Activated T-cell treated with anti-CD3 and anti-CD28 coated beads, Interleukin-2, amount 50 U/mL, for 4 hours (primary cell): ENCODE measurements at regions not wholly inside any gene's neighbourhood (a gene's known extent, or its start where the extent isn't known, plus 50 kb on each side); places are given as distances from the start of the nearest gene placed in this dataset.
"Not testable (repeated sequence)": the region's sequence is repeated elsewhere in the genome, so short reads cannot be mapped to it uniquely, and the experiment has no call there.

ENCODE experiments used
- ATAC-seq, 2 donors: fragments of 200-7000 bp; cut with Tn5 transposase; one replicate each; pipeline ENCODE4 v1.10.0; 2021
- DNase-seq: peaks from one replicate; pipeline ENCODE4 v3.0.0-alpha.2; 2020
- H3K27me3 Mint-ChIP-seq: one replicate; pipeline ENCODE4 v1.8.0; 2021; ENCODE audit warnings: low read depth, mixed read lengths
- H3K36me3 Mint-ChIP-seq: one replicate; pipeline ENCODE4 v1.8.0; 2022; ENCODE audit warnings: mixed read lengths; ENCODE audit not compliant: insufficient read depth
- H3K4me1 Mint-ChIP-seq: one replicate; pipeline ENCODE4 v1.8.0; 2021; ENCODE audit warnings: low read depth, mixed read lengths
- H3K4me3 Mint-ChIP-seq: one replicate; pipeline ENCODE4 v1.8.0; 2021; ENCODE audit warnings: mild to moderate bottlenecking, moderate library complexity, mixed read lengths
- H3K9me3 Mint-ChIP-seq: one replicate; pipeline ENCODE4 v1.8.0; 2021; ENCODE audit warnings: mixed read lengths

- not testable (repeated sequence) for H3K27me3 Mint-ChIP-seq, ATAC-seq, H3K36me3 Mint-ChIP-seq, H3K4me1 Mint-ChIP-seq, H3K4me3 Mint-ChIP-seq, DNase-seq
- peaks cover 11% of the 10 kb centered on the region for H3K9me3 Mint-ChIP-seq
These were observed 158.8 kb downstream of the CRLF2 start for GRCh38 chrX:1053600-1053999.

GRCh38 chrX:1053072-1053471 is 159.4 kb downstream of the CRLF2 start:
- Mint-ChIP-seq H3K27me3 (no peaks in the 10 kb centered on the region), H3K4me3 (no peak overlapping the region), H3K4me1 (no peaks in the 10 kb centered on the region), H3K9me3 (peaks cover 10% of the 10 kb centered on the region), H3K36me3 (no peaks in the 10 kb centered on the region)
- no peak for DNase-seq
- no peak for ATAC-seq

DNA sequence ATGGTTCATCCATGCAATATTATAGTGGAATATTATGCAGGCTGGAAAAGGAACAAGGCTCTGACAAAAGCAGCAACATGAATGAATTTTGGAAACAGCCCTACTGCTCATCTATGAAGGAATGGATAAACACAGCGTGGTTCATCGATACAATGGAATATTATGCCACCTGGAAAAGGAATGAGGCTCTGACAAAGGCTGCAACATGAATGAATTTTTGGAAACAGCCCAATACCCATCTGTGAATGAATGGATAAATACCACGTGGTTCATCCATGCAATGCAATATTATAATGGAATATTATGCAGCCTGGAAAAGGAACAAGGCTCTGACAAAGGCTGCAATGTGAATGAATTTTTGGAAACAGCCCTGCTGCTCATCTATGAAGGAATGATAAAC is 160.4 kb downstream of the CRLF2 start:
- DNase-seq (no peak), ATAC-seq (no peak)
- no peaks in the 10 kb centered on the region for H3K4me1 Mint-ChIP-seq
- peaks cover 15% of the 10 kb centered on the region for H3K9me3 Mint-ChIP-seq
- no peaks in the 10 kb centered on the region for H3K27me3 Mint-ChIP-seq
- H3K36me3 Mint-ChIP-seq, result no peaks in the 10 kb centered on the region
- H3K4me3 Mint-ChIP-seq, result no peak overlapping the region

DNA sequence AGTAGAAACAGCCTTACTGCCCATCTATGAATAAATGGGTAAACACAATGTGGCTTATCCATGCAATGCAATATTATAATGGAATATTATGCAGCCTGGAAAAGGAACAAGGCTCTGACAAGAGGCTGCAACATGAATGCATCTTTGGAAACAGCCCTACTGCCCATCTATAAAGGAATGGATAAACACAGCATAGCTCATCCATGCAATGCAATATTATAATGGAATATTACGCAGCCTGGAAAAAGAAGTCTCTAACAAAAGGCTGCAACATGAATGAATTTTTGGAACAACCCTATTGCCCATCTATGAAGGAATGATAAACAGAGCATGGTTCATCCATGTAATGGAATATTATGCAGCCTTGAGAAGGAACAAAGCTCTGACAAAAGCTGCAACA is 161.0 kb downstream of the CRLF2 start:
- Mint-ChIP-seq H3K36me3 (no peaks in the 10 kb centered on the region), H3K9me3 (peaks cover 15% of the 10 kb centered on the region), H3K4me1 (no peaks in the 10 kb centered on the region), H3K27me3 (no peaks in the 10 kb centered on the region), H3K4me3 (no peak overlapping the region)
- ATAC-seq (no peak), DNase-seq (no peak)

- Mint-ChIP-seq H3K9me3 (peaks cover 23% of the 10 kb centered on the region), H3K36me3 (no peaks in the 10 kb centered on the region), H3K4me1 (no peaks in the 10 kb centered on the region), H3K27me3 (no peaks in the 10 kb centered on the region), H3K4me3 (no peak overlapping the region)
- DNase-seq (no peak), ATAC-seq (no peak)
These were observed 166.7 kb downstream of the CRLF2 start for GRCh38 chrX:1045680-1046314.

- H3K36me3 Mint-ChIP-seq, result no peaks in the 10 kb centered on the region
- DNase-seq, result no peak
- H3K4me3 Mint-ChIP-seq, result no peak overlapping the region
- no peaks in the 10 kb centered on the region for H3K4me1 Mint-ChIP-seq
- peaks cover 20% of the 10 kb centered on the region for H3K9me3 Mint-ChIP-seq
- no peaks in the 10 kb centered on the region for H3K27me3 Mint-ChIP-seq
- ATAC-seq, result no peak
These were observed 171.4 kb downstream of the CRLF2 start for GRCh38 chrX:1041091-1041490.

DNA sequence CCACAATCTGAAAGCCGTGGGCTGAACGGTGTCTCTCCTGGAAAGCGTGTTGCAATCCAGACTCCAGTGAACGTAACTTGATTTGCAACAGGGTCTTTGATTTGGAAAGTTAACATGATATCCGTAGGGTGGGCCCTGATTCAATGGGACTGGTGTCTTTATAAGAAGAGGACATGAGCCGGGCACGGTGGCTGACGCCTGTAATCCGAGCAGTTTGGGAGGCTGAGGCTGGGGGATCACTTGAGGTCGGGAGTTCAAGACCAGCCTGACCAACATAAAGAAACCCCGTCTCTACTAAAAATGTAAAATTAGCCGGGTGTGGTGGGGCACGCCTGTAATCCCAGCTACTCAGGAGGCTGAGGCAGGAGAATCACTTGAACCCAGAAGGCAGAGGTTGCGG is 176.5 kb downstream of the CRLF2 start:
- H3K27me3 Mint-ChIP-seq, result not testable (repeated sequence)

DNA sequence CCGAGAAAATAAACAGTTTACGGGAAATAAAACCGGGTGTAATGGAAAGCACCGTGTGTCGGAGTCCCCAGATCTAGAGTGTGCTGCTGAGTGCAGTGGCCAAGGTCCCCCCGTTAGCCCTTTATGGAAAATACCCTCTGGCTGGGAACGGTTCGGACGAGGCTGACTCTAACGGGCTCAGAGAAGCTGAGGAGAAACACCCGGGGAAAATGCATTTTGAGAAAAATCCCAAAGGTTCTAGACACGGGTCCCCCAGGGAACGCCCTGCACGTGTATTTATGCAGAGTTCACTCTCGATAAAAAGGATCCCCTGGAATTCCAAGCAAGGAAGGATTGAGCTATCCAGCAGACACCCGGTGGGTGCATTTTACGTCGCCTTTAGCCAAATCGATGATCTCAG is 177.2 kb downstream of the CRLF2 start:
- Mint-ChIP-seq H3K4me1 (no peaks in the 10 kb centered on the region), H3K9me3 (peaks cover 10% of the 10 kb centered on the region), H3K27me3 (no peaks in the 10 kb centered on the region), H3K4me3 (no peak overlapping the region), H3K36me3 (no peaks in the 10 kb centered on the region)
- ATAC-seq (no peak), DNase-seq (no peak)

More for the DNA sequence above, 176.5 kb downstream of the CRLF2 start:
- H3K4me3 Mint-ChIP-seq, ATAC-seq, H3K36me3 Mint-ChIP-seq, DNase-seq, H3K4me1 Mint-ChIP-seq: not testable (repeated sequence)
- H3K9me3 Mint-ChIP-seq, result peaks cover 10% of the 10 kb centered on the region

DNA sequence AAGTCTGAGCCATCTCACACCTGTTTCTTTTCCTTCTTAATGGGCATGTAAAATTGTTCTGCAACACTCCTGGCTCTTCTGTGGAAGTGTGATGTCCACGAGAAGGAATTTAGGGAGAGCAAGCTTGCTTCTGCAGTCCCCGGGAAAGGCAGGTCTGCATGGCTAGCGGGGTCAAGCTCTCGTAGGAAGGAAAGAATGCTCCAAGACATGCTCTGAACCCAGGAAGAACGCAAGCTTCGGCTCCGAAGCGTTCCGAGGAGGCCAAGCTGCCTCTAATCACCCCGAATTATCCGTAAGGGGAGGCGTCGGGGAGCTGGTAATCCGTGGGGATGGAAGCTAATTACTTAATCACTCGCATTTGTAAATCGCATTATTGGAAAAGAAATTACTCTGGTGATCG is 177.7 kb downstream of the CRLF2 start:
- DNase-seq (no peak), ATAC-seq (no peak)
- no peaks in the 10 kb centered on the region for H3K4me1 Mint-ChIP-seq
- no peaks in the 10 kb centered on the region for H3K27me3 Mint-ChIP-seq
- H3K4me3 Mint-ChIP-seq, result no peak overlapping the region
- H3K36me3 Mint-ChIP-seq, result no peaks in the 10 kb centered on the region
- peaks cover 5% of the 10 kb centered on the region for H3K9me3 Mint-ChIP-seq

DNA sequence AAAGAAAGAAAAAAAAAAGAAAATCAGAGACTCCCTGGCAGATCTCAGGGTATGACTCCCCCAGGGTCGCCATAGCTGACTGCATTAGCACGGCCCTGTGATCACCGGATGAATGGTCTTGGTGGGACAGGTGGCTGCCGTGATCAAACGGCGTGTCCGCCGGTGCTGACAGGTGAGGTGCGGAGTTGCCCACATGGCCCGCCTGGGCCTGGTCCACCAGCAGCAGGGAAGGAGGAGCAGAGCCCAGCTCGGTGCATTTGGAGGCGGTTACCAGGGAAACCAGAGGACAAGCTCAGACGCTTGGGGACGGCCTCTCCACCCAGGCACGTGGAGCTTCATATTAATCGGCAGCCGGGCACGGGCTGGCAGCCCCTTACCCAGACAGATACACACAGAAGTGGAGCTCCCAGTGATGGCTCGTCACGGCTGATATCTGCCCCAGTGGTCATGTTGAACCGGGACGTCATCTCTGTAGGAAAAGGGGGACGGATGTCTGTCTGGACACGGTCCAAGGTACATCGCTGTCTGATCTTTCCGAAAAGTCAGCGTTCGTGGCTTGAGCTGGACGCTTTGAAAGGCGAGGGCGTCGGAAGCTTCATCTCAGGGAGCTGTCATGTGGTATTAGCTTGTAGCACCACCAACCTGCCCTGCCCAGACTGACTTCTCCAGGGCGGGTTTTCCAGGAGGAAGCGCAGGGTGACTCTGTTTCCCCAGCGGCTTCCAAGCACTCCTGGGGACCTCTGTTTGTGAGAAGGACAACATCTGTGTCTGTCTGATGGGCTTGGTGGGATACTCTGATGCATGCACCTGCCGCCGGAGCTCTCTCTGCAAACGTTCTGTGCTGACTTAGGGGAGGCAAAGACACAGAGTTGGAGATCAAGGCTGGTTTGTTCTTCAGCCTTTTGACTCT is 180.7 kb downstream of the CRLF2 start:
- peaks cover 4% of the 10 kb centered on the region for H3K9me3 Mint-ChIP-seq
- ATAC-seq, result no peak

DNA sequence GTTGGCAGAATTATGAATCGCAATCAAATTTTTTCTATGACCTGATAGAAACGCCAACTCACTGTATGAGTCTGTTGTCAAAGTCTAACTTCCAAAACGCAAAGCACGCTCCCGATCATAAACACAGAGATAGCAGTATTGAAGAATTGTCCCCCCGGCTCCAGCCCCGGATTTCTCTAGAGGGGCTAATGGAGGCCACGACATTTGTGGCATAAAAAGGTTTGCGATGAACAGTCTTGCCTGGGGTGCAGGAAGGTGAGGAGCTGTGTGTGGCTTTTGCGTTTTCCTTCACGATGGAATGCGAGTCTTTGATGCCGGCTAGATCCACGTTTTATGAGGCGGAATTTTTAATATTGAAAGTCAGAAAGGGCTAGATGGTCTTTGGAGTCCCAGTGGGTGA is 183.0 kb downstream of the CRLF2 start:
- no peak overlapping the region for H3K4me3 Mint-ChIP-seq
- ATAC-seq (no peak), DNase-seq (no peak)
- H3K36me3 Mint-ChIP-seq, result no peaks in the 10 kb centered on the region
- H3K27me3 Mint-ChIP-seq, result peaks cover 17% of the 10 kb centered on the region
- H3K4me1 Mint-ChIP-seq, result peaks cover 14% of the 10 kb centered on the region
- H3K9me3 Mint-ChIP-seq, result peaks cover 4% of the 10 kb centered on the region

More for the DNA sequence above, 180.7 kb downstream of the CRLF2 start:
- Mint-ChIP-seq H3K4me1 (peaks cover 11% of the 10 kb centered on the region), H3K36me3 (no peaks in the 10 kb centered on the region), H3K27me3 (peaks cover 17% of the 10 kb centered on the region), H3K4me3 (no peak overlapping the region)
- DNase-seq, result no peak

DNA sequence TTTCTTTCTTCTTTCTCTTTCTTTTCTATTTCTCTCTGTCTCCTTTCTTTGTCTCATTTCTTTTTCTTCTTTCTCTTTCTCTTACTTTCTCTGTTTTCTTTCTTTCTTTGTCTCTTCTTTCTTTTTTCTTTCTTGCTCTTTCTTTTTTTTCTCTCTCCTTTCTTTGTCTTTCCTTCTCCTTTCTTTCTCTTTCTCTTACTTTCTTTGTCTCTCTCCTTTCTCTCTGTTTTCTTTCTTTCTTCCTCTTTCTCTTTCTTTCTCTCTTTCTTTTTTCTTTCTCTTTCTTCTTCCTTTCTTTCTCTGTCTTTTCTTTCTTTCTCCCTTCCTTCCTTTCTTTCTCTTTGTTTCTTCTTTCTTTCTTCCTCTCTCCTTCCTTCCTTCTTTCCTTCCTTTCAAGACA is 184.8 kb downstream of the CRLF2 start:
- H3K9me3 Mint-ChIP-seq, result no peaks in the 10 kb centered on the region
- H3K36me3 Mint-ChIP-seq, result no peaks in the 10 kb centered on the region
- peaks cover 14% of the 10 kb centered on the region for H3K4me1 Mint-ChIP-seq
- H3K27me3 Mint-ChIP-seq, result peaks cover 17% of the 10 kb centered on the region
- no peak overlapping the region for H3K4me3 Mint-ChIP-seq
- ATAC-seq (no peak), DNase-seq (no peak)

DNA sequence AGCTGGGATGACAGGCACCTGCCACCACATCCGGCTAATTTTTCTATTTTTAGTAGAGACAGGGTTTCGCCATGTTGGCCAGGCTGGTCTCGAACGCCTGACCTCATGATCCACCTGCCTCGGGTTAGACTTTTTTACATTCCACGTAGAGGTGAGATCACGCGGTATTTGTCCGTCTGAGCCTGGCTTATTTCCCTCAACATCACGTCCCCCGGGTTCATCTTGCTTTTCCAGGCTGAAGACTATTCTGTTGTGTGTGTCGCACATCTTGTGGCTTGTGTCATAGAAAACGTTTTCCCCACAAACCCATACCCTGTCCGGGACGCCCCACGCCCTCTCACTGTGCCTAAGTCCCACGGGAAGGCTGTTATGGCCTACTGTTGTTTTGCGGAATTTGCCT is 185.3 kb downstream of the CRLF2 start:
- peaks cover 14% of the 10 kb centered on the region for H3K4me1 Mint-ChIP-seq
- peaks cover 17% of the 10 kb centered on the region for H3K27me3 Mint-ChIP-seq
- no peaks in the 10 kb centered on the region for H3K9me3 Mint-ChIP-seq
- H3K36me3 Mint-ChIP-seq, result no peaks in the 10 kb centered on the region
- H3K4me3 Mint-ChIP-seq, result peak overlapping the region; percentile 58
- DNase-seq, result no peak
- no peak for ATAC-seq

DNA sequence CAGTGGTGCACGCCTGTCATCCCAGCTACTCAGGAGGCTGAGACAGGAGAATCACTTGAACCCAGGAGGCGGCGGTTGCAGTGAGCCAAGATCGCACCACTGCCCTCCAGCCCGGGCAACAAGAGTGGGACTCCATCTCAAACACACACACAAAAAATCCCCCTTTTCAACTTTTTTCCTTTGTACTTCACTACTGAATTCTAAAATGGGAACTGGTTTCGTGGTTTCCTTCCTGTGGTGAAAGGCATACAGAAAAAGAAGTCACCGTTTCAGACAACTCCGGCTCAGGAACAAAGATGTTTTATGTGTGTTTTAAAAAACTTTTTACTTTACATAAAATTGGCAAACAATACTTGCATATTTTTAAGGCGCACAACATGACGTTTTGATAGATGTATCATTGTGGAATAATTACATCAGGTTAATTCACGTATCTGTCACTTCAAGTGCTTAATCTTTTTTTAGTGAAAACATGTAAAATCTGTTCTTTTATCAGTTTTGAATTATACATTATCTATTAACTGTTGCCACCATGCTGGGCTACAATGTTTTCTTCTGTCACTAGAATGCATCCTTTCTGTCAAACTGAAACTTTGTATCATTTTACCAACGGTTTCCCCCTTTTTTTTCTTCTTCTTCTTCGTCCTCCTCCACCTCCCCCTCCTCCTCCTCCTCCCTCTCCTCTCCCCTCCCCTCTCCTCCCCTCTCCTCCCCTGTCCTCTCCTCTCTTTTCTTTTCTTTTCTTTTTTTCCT is 186.0 kb downstream of the CRLF2 start:
- Mint-ChIP-seq H3K4me3 (peak overlapping the region; percentile 58), H3K4me1 (peaks cover 14% of the 10 kb centered on the region), H3K36me3 (no peaks in the 10 kb centered on the region), H3K9me3 (no peaks in the 10 kb centered on the region), H3K27me3 (peaks cover 17% of the 10 kb centered on the region)
- ATAC-seq (no peak), DNase-seq (no peak)
